Hepatocyte (in vitro differentiated cells): ENCODE measurements at regions not wholly inside any gene's neighbourhood (a gene's known extent, or its start where the extent isn't known, plus 50 kb on each side); places are given as distances from the start of the nearest gene placed in this dataset.

Source experiments
- DNase-seq: peaks from one replicate; pipeline ENCODE4 v3.0.0-alpha.2; 2016; ENCODE audit warnings: low spot score
- H2AFZ ChIP-seq: fragments of 200-600 bp; sonication (generic); 2 replicates; pipeline ENCODE4 v1.6.0; 2016; ENCODE audit warnings: antibody characterized with exemption, mild to moderate bottlenecking
- H3K27ac ChIP-seq: fragments of 200-600 bp; sonication (generic); 2 replicates; pipeline ENCODE4 v1.5.1; 2016; ENCODE audit warnings: mild to moderate bottlenecking
- H3K27me3 ChIP-seq: fragments of 200-600 bp; sonication (generic); 2 replicates; pipeline ENCODE4 v1.6.1; 2016
- H3K36me3 ChIP-seq: fragments of 200-600 bp; sonication (generic); replicated peaks from 2 replicates; pipeline ENCODE4 v1.5.1; 2016; ENCODE audit warnings: low read depth; ENCODE audit not compliant: insufficient read depth
- H3K4me1 ChIP-seq: fragments of 200-600 bp; sonication (generic); 2 replicates; pipeline ENCODE4 v1.5.1; 2016; ENCODE audit warnings: mild to moderate bottlenecking, moderate library complexity; ENCODE audit not compliant: insufficient read depth
- H3K4me2 ChIP-seq: fragments of 200-600 bp; sonication (generic); 2 replicates; pipeline ENCODE4 v1.6.0; 2016
- H3K4me3 ChIP-seq: fragments of 200-600 bp; sonication (generic); 2 replicates; pipeline ENCODE4 v1.5.1; 2016; ENCODE audit warnings: mild to moderate bottlenecking
- H3K79me2 ChIP-seq: fragments of 200-600 bp; sonication (generic); 2 replicates; pipeline ENCODE4 v1.6.0; 2017; ENCODE audit warnings: mild to moderate bottlenecking
- H3K9me2 ChIP-seq: fragments of 200-600 bp; sonication (generic); replicated peaks from 2 replicates; pipeline ENCODE4 v1.6.0; 2017; ENCODE audit warnings: mild to moderate bottlenecking; ENCODE audit not compliant: insufficient read depth
- H3K9me3 ChIP-seq: fragments of 200-600 bp; sonication (generic); 2 replicates; pipeline ENCODE4 v1.5.1; 2016; ENCODE audit warnings: low read depth, mild to moderate bottlenecking
- H4K20me1 ChIP-seq: fragments of 200-600 bp; sonication (generic); 2 replicates; pipeline ENCODE4 v1.6.0; 2016; ENCODE audit warnings: mild to moderate bottlenecking; ENCODE audit not compliant: insufficient read depth, poor library complexity, severe bottlenecking
- EZH2 ChIP-seq: fragments of 200-600 bp; sonication (generic); IDR thresholded peaks from 2 replicates; pipeline ENCODE4 v1.6.1; 2016; ENCODE audit warnings: antibody characterized with exemption, mild to moderate bottlenecking, borderline replicate concordance
- EZH2phosphoT487 ChIP-seq: fragments of 200-600 bp; sonication (generic); IDR thresholded peaks from one replicate; pipeline ENCODE4 v1.6.1; 2018; ENCODE audit warnings: antibody characterized with exemption, mild to moderate bottlenecking, low read depth, moderate library complexity; ENCODE audit not compliant: unreplicated experiment, severe bottlenecking
- WGBS: methylation state at CpG from one replicate; pipeline ENCODE4 v1.1.6; 2016; ENCODE audit warnings: low lambda C conversion rate; ENCODE audit errors: missing lambda C conversion rate; 5-methylcytosine and 5-hydroxymethylcytosine counted together
- TF ChIP-seq, protein P1 (sequence below): fragments of 200-600 bp; sonication (generic); IDR thresholded peaks from 2 replicates; pipeline ENCODE4 v1.5.1; 2016; ENCODE audit warnings: antibody characterized with exemption, mild to moderate bottlenecking; ENCODE audit not compliant: poor library complexity

DNA sequence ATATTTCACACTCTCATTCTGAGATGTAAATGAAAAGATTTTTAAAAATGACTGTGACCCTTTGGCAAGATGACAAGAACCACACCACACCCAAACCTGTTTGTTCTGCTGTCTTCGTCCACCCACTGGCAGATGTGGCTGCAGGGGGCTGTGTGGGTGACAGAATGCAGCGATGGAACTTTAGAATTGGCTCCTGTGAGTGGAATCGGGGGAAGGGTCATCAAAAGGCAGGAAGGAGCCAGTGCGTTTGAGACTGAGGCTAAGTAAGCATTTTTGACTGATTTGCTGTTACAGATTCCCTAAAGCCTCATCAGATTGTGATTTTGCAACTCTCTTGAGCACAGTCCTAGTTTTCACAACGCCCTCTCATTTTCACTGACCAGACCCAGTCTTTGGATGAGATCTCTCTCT, 111.2 kb upstream of the ADGRL2 start:
- 42% methylated on average over 5 of the region's 5 CpGs for WGBS
- no peaks in the 10 kb centered on the region for H3K9me3 ChIP-seq
- no peaks in the 10 kb centered on the region for H3K4me1 ChIP-seq
- H4K20me1 ChIP-seq = no peaks in the 10 kb centered on the region
- no peaks in the 10 kb centered on the region for H3K79me2 ChIP-seq
- no peak overlapping the region for H2AFZ ChIP-seq
- H3K27ac ChIP-seq = no peak overlapping the region
- no peak for DNase-seq
- no peaks in the 10 kb centered on the region for H3K9me2 ChIP-seq
- TF ChIP-seq EZH2phosphoT487 (no peak), EZH2 (no peak)
- TF ChIP-seq, protein P1, sequence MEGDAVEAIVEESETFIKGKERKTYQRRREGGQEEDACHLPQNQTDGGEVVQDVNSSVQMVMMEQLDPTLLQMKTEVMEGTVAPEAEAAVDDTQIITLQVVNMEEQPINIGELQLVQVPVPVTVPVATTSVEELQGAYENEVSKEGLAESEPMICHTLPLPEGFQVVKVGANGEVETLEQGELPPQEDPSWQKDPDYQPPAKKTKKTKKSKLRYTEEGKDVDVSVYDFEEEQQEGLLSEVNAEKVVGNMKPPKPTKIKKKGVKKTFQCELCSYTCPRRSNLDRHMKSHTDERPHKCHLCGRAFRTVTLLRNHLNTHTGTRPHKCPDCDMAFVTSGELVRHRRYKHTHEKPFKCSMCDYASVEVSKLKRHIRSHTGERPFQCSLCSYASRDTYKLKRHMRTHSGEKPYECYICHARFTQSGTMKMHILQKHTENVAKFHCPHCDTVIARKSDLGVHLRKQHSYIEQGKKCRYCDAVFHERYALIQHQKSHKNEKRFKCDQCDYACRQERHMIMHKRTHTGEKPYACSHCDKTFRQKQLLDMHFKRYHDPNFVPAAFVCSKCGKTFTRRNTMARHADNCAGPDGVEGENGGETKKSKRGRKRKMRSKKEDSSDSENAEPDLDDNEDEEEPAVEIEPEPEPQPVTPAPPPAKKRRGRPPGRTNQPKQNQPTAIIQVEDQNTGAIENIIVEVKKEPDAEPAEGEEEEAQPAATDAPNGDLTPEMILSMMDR = no peak
- H3K36me3 ChIP-seq = no peaks in the 10 kb centered on the region
- no peaks in the 10 kb centered on the region for H3K27me3 ChIP-seq
- no peak overlapping the region for H3K4me3 ChIP-seq
- no peak overlapping the region for H3K4me2 ChIP-seq

DNA sequence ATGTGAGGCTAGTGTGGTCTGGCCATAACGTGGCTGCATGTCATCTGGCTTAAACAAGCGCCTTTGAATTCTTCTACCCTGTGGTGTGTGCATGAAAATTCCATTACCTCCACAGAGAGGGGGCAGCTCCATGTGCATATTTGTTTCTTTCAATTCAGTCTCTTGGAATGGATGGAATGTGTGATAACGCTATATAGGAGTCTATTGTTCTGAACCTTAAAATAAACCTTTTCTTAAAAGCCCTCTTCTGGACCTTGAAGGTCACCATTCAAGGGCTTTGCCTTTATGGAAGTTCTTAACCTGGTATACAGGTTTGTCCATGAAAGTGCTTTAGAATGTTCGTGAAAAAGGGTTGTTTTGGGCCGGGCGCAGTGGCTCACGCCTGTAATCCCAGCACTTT, 118.2 kb upstream of the ADGRL2 start:
- DNase-seq = no peak
- Histone ChIP-seq H3K4me2 (peak overlapping the region; percentile 12), H3K4me1 (peaks cover 27% of the 10 kb centered on the region), H3K27ac (no peak overlapping the region), H3K9me2 (no peaks in the 10 kb centered on the region), H3K36me3 (no peaks in the 10 kb centered on the region), H3K27me3 (no peaks in the 10 kb centered on the region), H4K20me1 (no peaks in the 10 kb centered on the region), H3K4me3 (no peak overlapping the region), H2AFZ (no peak overlapping the region), H3K79me2 (no peaks in the 10 kb centered on the region), H3K9me3 (no peaks in the 10 kb centered on the region)
- TF ChIP-seq, protein P1 = no peak
- TF ChIP-seq EZH2 (no peak), EZH2phosphoT487 (no peak)
- 63% methylated on average over 7 of the region's 7 CpGs for WGBS

DNA sequence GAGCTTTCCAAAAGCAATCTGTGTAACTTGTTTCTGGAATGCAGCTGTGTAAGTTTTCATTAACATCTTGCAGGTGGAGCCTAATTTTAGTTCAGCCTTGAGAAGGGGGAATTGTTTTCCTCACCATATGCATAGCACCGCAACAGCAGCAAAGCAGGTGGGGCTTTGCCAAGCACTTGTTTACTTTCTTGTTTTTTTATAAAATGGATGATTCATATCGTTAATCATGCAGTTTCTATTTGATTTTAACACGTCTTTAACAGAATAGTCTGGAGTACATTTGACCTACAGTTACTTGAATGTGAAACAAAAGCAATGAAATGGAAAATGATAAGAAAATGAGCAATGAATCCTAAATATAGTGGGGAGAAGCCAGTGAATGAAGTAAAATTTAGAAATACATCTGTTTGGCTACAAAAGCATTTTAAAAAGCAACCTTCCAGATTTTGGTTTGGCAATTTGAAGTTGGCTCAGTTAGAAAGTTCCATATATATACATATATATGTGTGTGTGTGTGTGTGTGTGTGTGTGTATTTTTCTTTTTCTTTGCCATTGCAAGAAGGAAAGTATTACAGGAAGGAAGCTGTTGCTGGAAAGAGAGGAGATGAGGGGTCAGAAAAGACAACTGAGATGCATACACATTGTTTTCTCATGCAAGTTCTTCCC, 119.0 kb upstream of the ADGRL2 start:
- no peaks in the 10 kb centered on the region for H3K27me3 ChIP-seq
- H3K4me3 ChIP-seq = no peak overlapping the region
- H3K9me2 ChIP-seq = no peaks in the 10 kb centered on the region
- peaks cover 27% of the 10 kb centered on the region for H3K4me1 ChIP-seq
- no peak overlapping the region for H2AFZ ChIP-seq
- no peaks in the 10 kb centered on the region for H3K9me3 ChIP-seq
- no peaks in the 10 kb centered on the region for H4K20me1 ChIP-seq
- H3K27ac ChIP-seq = no peak overlapping the region
- peak overlapping the region; percentile 51 for H3K4me2 ChIP-seq
- H3K36me3 ChIP-seq = no peaks in the 10 kb centered on the region
- H3K79me2 ChIP-seq = no peaks in the 10 kb centered on the region
- TF ChIP-seq, protein P1 = no peak
- TF ChIP-seq EZH2phosphoT487 = no peak
- WGBS = 37% methylated on average over 3 of the region's 3 CpGs
- DNase-seq = no peak

DNA sequence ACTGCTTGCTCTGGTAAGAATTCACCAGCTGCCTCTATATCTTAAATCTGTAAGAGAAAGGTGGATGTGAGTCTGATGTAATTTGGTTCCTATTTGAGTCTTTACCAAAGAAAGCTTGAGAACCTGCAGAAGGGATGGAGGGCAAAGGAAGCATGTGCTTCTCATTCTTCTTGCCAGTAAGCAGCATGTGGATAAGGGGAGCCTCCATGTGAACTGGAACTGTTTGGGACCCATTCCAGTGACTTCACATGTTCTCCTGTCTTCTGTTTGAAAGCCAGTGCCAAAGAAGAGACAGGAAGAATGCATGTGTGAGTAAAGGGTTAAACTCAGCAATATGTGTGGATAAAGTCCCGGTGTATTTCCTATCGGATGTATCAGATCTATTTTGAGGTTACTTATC, 119.6 kb upstream of the ADGRL2 start:
- no peak for DNase-seq
- Histone ChIP-seq H3K9me2 (no peaks in the 10 kb centered on the region), H3K36me3 (no peaks in the 10 kb centered on the region), H4K20me1 (no peaks in the 10 kb centered on the region), H3K27me3 (no peaks in the 10 kb centered on the region), H3K4me2 (peak overlapping the region; percentile 51), H2AFZ (no peak overlapping the region), H3K9me3 (no peaks in the 10 kb centered on the region), H3K27ac (no peak overlapping the region), H3K79me2 (no peaks in the 10 kb centered on the region), H3K4me1 (peaks cover 27% of the 10 kb centered on the region), H3K4me3 (no peak overlapping the region)
- WGBS = 25% methylated on average over 2 of the region's 2 CpGs
- TF ChIP-seq EZH2 (no peak), EZH2phosphoT487 (no peak)
- TF ChIP-seq, protein P1 = no peak
